NCI-H2196 (cell line): ENCODE measurements at regions not wholly inside any gene's neighbourhood (a gene's known extent, or its start where the extent isn't known, plus 50 kb on each side); places are given as distances from the start of the nearest gene placed in this dataset.
"Not testable (repeated sequence)": the region's sequence is repeated elsewhere in the genome, so short reads cannot be mapped to it uniquely, and the experiment has no call there.

ENCODE experiments used
- DNase-seq: peaks from one replicate; lab custom pipeline; 2025; ENCODE audit not compliant: unreplicated experiment; lab: John Stamatoyannopoulos, UW

DNA sequence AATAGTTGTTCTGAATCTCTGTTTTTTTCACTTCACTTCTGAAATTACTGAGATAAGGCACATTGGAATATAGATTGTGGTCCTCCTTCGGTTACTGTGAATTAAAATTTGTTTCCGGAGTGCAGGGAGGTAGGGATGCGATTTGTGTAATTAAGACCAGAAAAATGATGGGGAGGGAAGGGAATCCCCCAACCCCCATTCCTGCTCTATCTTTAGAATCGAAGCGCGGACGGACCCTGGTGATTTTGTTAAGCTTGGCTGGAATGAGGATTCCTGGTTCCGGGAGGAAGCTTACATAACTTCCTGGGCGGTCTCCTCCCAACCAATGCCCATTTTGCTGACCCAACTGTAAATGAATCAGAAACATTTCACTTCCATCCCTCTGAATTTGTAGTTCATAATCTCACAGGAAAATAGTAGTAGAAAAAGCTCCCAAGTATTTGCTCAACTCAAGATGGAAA lies 220.1 kb upstream of the MSX2 start:
- DNase-seq, result no peak

GRCh38 chr5:174505621-174506020 lies 218.8 kb upstream of the MSX2 start:
- DNase-seq, result no peak

DNA sequence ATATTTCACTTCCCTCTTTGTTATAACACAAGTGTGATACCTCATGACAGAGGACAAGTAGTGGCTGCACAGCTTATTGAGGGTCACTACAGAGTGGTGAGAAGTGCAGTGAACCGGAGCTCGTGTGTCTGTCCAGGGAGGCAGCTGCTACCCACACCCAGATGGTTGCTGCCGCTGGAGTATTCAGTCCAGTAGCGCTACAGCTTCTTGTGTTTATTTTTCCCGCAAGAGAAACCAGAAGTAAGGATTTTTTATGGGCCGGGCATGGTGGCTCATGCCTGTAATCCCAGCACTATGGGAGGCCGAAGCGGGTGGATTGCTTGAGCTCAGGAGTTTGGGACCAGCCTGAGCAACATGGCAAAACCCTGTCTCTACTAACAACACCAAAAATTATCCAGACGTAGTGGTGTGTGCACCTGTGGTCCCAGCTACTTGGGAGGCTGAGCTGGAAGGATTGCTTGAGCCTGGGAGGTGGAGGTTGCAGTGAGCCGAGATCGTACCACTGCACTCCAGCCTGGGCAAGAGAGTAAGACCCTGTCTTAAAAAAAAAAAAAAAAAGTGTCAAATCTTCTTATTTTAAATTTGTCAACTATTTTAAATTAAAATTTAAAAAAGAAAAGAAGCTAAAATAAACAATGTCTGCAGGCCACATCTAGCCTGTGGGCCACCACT lies 213.5 kb upstream of the MSX2 start:
- DNase-seq, result not testable (repeated sequence)

DNA sequence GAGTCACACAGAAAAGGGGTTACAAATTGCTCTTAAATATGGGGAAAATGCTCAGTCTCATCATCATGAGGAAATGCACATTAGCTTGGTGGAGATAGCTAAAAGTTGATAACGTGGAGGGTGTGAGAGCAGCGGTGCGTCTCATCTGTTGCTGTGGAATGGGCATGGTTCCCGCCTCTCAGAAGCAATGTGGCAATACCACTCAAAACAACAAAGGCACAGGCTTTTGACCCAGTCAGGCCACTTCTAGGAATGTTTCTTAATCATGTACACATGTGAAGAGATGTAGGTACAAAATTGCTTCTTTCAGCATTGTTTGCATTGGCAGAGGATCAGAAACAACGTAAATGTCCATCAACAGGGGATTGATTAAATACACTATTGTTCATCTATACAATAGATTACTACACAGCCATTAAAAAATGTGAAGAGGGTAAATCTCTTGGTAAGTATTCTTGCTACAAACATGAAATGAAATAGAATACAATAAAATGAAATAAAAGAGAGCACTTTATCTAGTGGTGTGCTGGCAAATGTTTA lies 212.6 kb upstream of the MSX2 start:
- DNase-seq, result no peak

- DNase-seq, result no peak
Measured at GRCh38 chr5:174514325-174514724, 210.1 kb upstream of the MSX2 start.

- no peak for DNase-seq
Measured at GRCh38 chr5:174514983-174515394, 209.4 kb upstream of the MSX2 start.

GRCh38 chr5:174516741-174517140 lies 207.6 kb upstream of the MSX2 start:
- no peak for DNase-seq

GRCh38 chr5:174518512-174518911 lies 205.9 kb upstream of the MSX2 start:
- DNase-seq, result no peak

DNA sequence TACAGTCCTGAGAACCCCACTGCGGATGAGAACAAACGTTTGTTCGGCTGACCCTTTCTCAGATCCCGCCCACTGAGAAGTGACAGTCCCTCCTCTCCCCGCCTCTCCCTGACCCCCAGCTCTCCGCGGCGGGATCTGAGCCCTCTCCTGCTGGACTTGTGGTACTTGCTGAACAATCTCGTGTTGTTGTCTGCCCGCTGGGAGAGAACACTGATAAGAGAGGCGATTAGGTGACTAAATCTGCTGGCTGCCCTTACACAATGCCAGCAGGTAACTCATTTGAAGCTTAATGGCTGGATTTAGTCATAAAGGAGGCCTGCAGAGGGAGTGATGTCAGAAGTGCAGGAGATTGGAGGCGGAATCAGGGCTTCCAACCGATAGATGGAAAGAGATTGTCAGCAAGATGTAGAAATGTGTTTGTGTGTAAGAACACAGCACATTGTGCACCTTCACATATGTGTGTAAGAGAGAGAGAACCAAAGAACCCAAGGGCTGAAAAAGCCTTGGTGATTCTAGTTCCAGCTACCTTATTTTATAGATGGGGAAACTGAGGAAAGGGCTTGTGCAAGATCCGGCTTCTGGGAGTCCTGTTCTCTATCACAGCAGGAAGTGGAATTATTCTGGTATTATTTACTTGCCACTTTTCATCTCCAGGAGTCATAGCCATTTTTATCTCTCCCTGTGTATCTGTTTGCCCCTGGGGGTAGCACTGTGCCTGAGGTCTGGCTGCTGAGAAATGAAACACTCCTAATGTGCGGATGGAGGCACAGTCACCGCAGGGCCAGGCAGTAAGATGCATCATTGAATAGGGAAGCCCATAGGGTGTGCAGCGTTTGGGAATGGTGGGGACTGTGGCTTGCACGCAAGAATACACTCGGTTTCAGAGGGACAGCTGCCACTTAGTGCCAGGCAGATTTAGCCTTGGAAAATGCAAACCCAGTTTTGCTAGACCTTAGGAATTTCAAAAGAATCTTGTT lies 203.7 kb upstream of the MSX2 start:
- DNase-seq, result no peak

GRCh38 chr5:174521449-174521848 lies 202.9 kb upstream of the MSX2 start:
- no peak for DNase-seq

DNA sequence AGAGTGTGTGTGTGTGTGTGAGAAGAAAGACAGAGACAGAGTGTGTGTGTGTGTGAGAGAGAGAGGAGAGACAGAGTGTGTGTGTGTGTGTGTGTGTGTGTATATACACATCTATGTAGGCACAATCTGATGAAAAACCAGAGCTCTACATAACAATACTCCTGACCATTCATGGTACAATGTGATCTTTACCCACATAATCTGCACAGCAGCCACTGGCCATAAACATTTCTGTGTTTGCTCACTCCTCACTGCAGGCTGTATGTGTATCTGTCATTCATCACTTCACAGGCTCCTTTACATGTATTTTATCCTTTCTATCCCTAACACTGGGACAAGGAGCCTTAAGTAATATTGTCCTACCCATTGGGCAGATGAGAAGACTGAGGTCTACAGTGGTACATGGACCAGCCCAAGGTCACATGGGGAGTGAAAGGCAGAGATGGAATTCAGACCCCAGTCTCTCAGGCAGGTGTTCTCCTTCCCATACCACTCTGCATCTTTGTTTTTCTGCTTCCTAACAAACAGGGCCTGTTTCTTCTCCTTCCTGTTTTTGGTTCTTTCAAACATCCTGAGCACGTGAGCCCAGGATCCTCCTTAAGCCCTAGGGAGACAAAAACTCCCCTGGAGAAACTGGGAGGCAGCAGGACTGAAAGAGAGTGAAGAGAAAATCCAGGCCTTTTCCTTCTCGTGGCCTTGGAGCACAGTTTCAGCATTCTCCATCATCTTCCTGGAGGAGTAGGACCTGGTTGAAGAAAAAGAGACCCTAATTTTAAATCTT lies 201.7 kb upstream of the MSX2 start:
- DNase-seq, result no peak

DNA sequence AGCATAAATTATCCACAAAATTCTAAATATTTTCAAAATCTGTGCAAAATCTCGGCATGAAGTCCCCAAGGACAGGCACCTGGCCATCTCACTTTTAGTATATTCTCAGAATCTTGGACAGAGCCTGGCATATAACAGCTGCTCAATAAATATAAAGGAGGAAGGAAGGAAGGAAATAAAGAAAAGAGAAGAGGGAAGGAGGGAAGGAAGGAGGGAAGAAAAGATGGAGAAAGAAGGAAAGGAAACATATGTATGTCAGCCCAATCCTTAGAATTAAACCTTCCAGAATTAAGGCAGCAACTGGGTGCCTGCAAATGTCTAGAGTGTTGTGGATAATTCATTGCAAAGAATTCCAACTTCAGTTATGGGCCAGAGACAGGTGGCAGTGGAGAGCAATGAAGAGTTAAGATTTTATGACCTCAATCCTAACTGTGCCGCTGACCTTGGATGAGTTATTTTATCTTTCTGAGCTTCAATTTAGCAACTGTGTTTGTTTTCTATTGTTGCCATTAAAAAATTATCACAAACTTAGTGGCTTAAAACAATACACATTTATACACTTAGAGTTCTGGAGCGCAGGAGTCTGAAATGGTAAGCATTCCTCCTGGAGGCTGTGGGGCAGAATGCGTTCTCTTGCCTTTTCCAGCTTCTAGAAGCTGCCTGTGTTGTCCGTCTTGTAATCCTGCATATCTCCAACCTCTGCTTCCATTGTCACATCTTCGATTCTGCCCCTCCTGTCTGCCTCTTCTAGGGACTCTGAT lies 200.9 kb upstream of the MSX2 start:
- no peak for DNase-seq

DNA sequence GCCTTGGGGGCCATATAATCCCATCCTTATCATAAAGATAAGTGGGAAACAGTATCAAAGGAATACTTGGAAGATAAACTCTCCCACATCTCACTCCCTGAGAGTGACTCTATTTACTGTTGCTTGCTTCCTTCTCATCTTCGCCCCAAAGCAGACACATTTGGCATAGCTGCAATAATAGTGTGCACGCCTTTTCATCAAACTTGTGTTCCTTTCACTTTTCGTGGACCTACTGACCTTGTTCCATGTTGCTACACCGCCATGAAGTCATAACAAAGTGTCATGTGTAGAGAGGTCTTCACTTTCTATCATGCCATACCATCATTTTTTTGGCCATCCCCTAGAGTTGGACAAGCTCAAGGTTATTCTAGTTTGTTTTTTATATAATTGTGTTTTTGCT lies 200.0 kb upstream of the MSX2 start:
- no peak for DNase-seq

DNA sequence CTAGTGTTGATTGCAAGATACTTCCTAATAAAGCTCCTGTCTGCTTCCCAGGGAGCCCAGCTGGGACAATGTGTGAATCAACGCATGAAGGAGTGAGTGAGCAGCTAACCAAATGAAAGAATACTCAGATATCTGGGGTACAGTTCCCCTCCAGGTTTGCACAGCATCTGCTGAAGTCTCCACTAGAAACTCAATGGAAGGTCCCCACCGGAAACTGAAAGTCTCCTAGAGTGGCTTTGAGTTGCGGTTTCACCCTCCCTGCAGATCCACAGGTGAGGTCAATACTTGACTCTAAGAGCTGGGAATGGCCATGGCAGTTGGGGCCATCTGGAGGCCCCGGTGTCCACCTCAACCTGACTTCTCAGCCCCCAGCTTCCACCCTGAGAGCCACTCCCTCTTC lies 198.2 kb upstream of the MSX2 start:
- DNase-seq, result no peak

- DNase-seq, result no peak
Measured at GRCh38 chr5:174527916-174528540, 196.4 kb upstream of the MSX2 start.

DNA sequence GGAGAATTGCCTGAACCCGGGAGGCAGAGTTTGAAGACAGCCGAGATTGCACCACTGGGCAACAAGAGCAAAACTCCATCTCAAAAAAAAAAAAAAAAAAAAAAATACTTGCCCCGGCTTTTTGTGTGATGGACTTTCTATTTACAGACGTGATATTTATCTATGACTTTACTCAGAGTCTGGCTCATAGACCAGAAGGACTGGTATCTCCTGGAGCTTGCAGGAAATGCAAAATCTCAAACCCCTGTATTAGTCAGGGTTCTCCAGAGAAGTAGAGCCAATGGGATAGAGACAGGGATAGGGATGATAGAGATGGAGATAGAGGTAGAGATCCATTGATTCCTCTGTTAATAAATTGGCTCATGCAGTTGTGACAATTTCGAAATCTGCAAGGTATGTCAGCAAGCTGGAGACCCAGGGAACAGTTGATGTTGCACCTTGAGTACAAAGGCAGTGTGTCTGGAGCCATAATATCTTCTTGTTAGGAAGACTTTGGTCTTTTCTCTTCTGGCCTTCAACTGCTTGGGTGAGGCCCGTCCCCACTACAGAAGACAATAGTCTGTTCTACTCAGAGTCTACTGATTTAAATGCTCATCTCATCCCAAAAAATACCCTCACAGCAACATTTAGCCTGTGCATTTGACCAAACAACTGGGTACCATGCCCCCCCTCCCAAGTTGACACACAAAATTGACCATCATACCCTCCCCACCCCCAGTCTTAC lies 195.4 kb upstream of the MSX2 start:
- no peak for DNase-seq

- DNase-seq, result no peak
Measured at GRCh38 chr5:174529925-174530681, 194.3 kb upstream of the MSX2 start.

- no peak for DNase-seq
Measured at GRCh38 chr5:174531782-174532191, 192.6 kb upstream of the MSX2 start.
